HepG2 (cell line): ENCODE measurements at regions not wholly inside any gene's neighbourhood (a gene's known extent, or its start where the extent isn't known, plus 50 kb on each side); places are given as distances from the start of the nearest gene placed in this dataset.

Experiments
- ATAC-seq: fragments of 200-7000 bp; cut with Tn5 transposase; 3 replicates; pipeline ENCODE4 v1.9.1; 2020; ENCODE audit warnings: mild to moderate bottlenecking, moderate library complexity
- BruUV-seq: library from RNA; stranded (reverse); fragments of 400-500 nt; replicated peaks from 2 replicates; lab custom pipeline; 2021; lab: Mats Ljungman, UMichigan
- CTCF ChIA-PET: fragments of 300-600 bp; formaldehyde crosslinking; extraction: SDS; loops from one replicate; lab custom pipeline; 2021; ENCODE audit warnings: low total read pairs, inconsistent platforms, low intra/inter-chr PET ratio; lab: Yijun Ruan, JAX
- POLR2A ChIA-PET: fragments of 350-600 bp; sonication (Branson Sonifier 250); formaldehyde crosslinking; loops from one replicate; lab custom pipeline; 2020; ENCODE audit warnings: antibody characterized with exemption, inconsistent platforms; lab: Yijun Ruan, JAX
- DNase-seq: peaks from one replicate; pipeline ENCODE4 v3.0.0-alpha.2; 2015; ENCODE audit warnings: low spot score
- FAIRE-seq: peaks from 3 replicates; lab custom pipeline; 2011; peaks lifted over from hg19 to GRCh38; lab: Jason Lieb, UNC
- H2AFZ ChIP-seq: one replicate; pipeline ENCODE4 v1.6.1; 2011; ENCODE audit warnings: low read length, inconsistent platforms
- H3K27ac ChIP-seq: fragments of 300-600 bp; 3 replicates; pipeline ENCODE4 v1.8.0; 2011; ENCODE audit warnings: mixed run types, mild to moderate bottlenecking, mixed read lengths, low read length, inconsistent platforms; ENCODE audit not compliant: insufficient read depth; ENCODE audit errors: extremely low read length
- H3K27me3 ChIP-seq, 2 experiments: fragments of 200-600 bp in 1 of 2; 2 replicates in 1 of 2; 3 replicates in 1 of 2; pipeline versions ENCODE4 v1.6.0 to v1.8.0; 2011; ENCODE audit warnings: low read length in 2 of 2, mild to moderate bottlenecking in 2 of 2, moderate library complexity in 2 of 2, inconsistent platforms in 1 of 2; ENCODE audit not compliant: insufficient read depth in 2 of 2, control insufficient read depth in 1 of 2
- H3K36me3 ChIP-seq, 2 experiments: fragments of 200-600 bp in 1 of 2; replicated peaks in 1 of 2; 2 replicates in 1 of 2; 3 replicates in 1 of 2; pipeline versions ENCODE4 v1.5.1 to v1.8.0; 2011; ENCODE audit warnings: low read length in 2 of 2, inconsistent platforms in 1 of 2; ENCODE audit not compliant: insufficient read depth in 2 of 2, control insufficient read depth in 1 of 2
- H3K4me1 ChIP-seq: 2 replicates; pipeline ENCODE4 v1.5.1; 2012; ENCODE audit warnings: low read length, inconsistent platforms; ENCODE audit not compliant: insufficient read depth
- H3K4me2 ChIP-seq: 2 replicates; pipeline ENCODE4 v1.6.0; 2011; ENCODE audit warnings: low read depth, low read length, inconsistent platforms
- H3K4me3 ChIP-seq, 3 experiments: fragments of 200-600 bp in 1 of 3; sonication (generic), shearing (Covaris generic) in 1 of 3; replicated peaks in 1 of 3; 2 replicates each; pipeline ENCODE4 v1.5.1; 2011 to 2016; ENCODE audit warnings: low read length in 3 of 3, inconsistent platforms in 2 of 3, low read depth in 2 of 3, mild to moderate bottlenecking in 2 of 3, control low read depth in 1 of 3, mixed read lengths in 1 of 3; ENCODE audit not compliant: insufficient read depth in 1 of 3
- H3K79me2 ChIP-seq: one replicate; pipeline ENCODE4 v1.6.1; 2011; ENCODE audit warnings: low read length, inconsistent platforms; ENCODE audit not compliant: insufficient read depth
- H3K9ac ChIP-seq: 2 replicates; pipeline ENCODE4 v1.6.0; 2011; ENCODE audit warnings: mild to moderate bottlenecking, low read depth, low read length, inconsistent platforms; ENCODE audit not compliant: insufficient read depth
- H3K9me3 ChIP-seq: 2 replicates; pipeline ENCODE4 v1.5.1; 2012; ENCODE audit warnings: mild to moderate bottlenecking, low read length
- H4K20me1 ChIP-seq: 2 replicates; pipeline ENCODE4 v1.6.0; 2011; ENCODE audit warnings: inconsistent platforms, mild to moderate bottlenecking, low read length, moderate library complexity; ENCODE audit not compliant: insufficient read depth
- MAFF ChIP-seq: IDR thresholded peaks from 2 replicates; pipeline ENCODE4 v1.6.1; 2011; ENCODE audit warnings: low read depth, low read length, improper control_type of control experiment
- MAFK ChIP-seq, 2 experiments: IDR thresholded peaks in 1 of 2; conservative IDR thresholded peaks in 1 of 2; 2 replicates each; pipeline ENCODE4 v1.6.1; 2011; ENCODE audit warnings: improper control_type of control experiment in 2 of 2, low read length in 2 of 2
- WGBS: methylation state at CpG from one replicate; pipeline ENCODE4 v1.1.6; 2017; ENCODE audit warnings: low lambda C conversion rate; 5-methylcytosine and 5-hydroxymethylcytosine counted together
- in situ Hi-C: cut with HindIII; loops from 2 replicates; pipeline ENCODE4 v1.10.0; 2017; ENCODE audit warnings: low pct_unique_long_range_greater_than_20kb; ENCODE audit not compliant: extremely low pct_ligation_motif_present
- intact Hi-C: fragments of 100-400 bp; cut with micrococcal nuclease; formaldehyde crosslinking; loops from one replicate; pipeline ENCODE4 v1.10.0; 2022; ENCODE audit not compliant: unreplicated experiment
- TF ChIP-seq, protein P1 (sequence below): sonication (generic); formaldehyde crosslinking; IDR thresholded peaks from 2 replicates; pipeline ENCODE4 v1.4.0; 2020; ENCODE audit warnings: missing genetic modification reagents
- TF ChIP-seq, protein P2 (sequence below): sonication (generic); formaldehyde crosslinking; IDR thresholded peaks from 2 replicates; pipeline ENCODE4 v1.4.0; 2020; ENCODE audit warnings: missing genetic modification reagents
- TF ChIP-seq, protein P3 (sequence below): sonication (generic); formaldehyde crosslinking; IDR thresholded peaks from 2 replicates; pipeline ENCODE4 v1.4.0; 2020; ENCODE audit warnings: mild to moderate bottlenecking, low read depth, missing genetic modification reagents

DNA sequence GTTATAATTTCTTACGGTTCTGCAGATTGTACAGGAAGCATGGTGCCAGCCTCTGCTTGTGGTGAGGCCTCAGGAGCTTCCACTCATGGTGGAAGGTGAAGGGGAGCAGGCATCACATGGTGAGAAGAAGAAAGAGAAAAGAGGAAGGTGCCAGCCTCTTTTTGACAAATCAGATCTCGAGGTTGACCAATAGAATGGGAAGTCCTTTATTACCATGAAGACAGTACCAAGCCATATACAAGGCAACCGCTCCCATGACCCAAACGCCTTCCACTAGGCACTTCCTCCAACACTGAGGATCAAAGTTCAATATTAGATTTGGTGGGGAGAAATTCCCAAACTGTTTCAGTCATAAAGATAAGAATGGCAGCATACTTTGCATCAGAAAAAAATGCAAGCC lies 502.8 kb downstream of the GLRX3 start (continued):
- TF ChIP-seq, protein P1, sequence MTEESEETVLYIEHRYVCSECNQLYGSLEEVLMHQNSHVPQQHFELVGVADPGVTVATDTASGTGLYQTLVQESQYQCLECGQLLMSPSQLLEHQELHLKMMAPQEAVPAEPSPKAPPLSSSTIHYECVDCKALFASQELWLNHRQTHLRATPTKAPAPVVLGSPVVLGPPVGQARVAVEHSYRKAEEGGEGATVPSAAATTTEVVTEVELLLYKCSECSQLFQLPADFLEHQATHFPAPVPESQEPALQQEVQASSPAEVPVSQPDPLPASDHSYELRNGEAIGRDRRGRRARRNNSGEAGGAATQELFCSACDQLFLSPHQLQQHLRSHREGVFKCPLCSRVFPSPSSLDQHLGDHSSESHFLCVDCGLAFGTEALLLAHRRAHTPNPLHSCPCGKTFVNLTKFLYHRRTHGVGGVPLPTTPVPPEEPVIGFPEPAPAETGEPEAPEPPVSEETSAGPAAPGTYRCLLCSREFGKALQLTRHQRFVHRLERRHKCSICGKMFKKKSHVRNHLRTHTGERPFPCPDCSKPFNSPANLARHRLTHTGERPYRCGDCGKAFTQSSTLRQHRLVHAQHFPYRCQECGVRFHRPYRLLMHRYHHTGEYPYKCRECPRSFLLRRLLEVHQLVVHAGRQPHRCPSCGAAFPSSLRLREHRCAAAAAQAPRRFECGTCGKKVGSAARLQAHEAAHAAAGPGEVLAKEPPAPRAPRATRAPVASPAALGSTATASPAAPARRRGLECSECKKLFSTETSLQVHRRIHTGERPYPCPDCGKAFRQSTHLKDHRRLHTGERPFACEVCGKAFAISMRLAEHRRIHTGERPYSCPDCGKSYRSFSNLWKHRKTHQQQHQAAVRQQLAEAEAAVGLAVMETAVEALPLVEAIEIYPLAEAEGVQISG (CRISPR knock-in tag), result no peak

DNA sequence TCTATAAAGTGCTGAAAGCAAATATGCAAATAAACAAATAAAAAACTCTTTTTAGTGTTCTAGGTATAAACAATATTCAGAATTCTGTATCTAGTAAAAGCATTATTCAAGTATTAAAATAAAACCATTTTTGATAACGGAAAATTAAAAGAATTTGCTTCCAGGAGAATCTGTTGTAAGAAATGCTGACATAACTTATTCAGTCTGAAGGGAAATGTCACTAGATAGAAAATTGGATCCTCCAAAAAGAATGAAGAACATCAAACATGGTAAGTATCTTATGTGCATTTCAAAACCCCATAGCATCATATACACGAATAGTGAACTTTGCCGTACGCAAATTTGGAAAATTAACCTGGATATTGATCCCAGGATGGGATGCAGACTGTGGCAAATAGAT lies 506.7 kb downstream of the GLRX3 start:
- no peaks in the 10 kb centered on the region for H3K79me2 ChIP-seq
- H3K36me3 ChIP-seq, result no peaks in the 10 kb centered on the region
- FAIRE-seq (no peak), ATAC-seq (no peak), DNase-seq (no peak)
- intact Hi-C loops (no loop called here), in situ Hi-C loops (no loop called here)
- H3K4me2 ChIP-seq, result no peak overlapping the region
- H2AFZ ChIP-seq, result no peak overlapping the region
- no peaks in the 10 kb centered on the region for H3K4me1 ChIP-seq
- H3K27me3 ChIP-seq, result peaks cover 0 to 1% of the 10 kb centered on the region in 2 experiments; a peak in 1 of 5 replicates
- ChIA-PET CTCF (no interaction called here), POLR2A (no interaction called here)
- no peaks in the 10 kb centered on the region for H4K20me1 ChIP-seq
- no peak overlapping the region for H3K9ac ChIP-seq
- TF ChIP-seq MAFF, result peak; percentile 58
- TF ChIP-seq, protein P2, sequence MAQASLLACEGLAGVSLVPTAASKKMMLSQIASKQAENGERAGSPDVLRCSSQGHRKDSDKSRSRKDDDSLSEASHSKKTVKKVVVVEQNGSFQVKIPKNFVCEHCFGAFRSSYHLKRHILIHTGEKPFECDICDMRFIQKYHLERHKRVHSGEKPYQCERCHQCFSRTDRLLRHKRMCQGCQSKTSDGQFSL, result no peak
- TF ChIP-seq MAFK (conservative IDR thresholded peaks at IDR 0.05 in 1 of 2, IDR thresholded peaks at IDR 0.05 in 1 of 2; ENCODE audit: low read length in 2 of 2), result peak; percentile 15 to 73; a peak in 2 of 4 replicates
- TF ChIP-seq, protein P3, sequence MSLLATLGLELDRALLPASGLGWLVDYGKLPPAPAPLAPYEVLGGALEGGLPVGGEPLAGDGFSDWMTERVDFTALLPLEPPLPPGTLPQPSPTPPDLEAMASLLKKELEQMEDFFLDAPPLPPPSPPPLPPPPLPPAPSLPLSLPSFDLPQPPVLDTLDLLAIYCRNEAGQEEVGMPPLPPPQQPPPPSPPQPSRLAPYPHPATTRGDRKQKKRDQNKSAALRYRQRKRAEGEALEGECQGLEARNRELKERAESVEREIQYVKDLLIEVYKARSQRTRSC, result no peak
- no peaks in the 10 kb centered on the region for H3K9me3 ChIP-seq
- H3K4me3 ChIP-seq, result no peak overlapping the region
- H3K27ac ChIP-seq, result no peak overlapping the region
- 2% methylated on average over 4 of the region's 4 CpGs for WGBS
- no TSS peak for BruUV-seq
